Ishikawa (cell line): ENCODE measurements at regions not wholly inside any gene's neighbourhood (a gene's known extent, or its start where the extent isn't known, plus 50 kb on each side); places are given as distances from the start of the nearest gene placed in this dataset.

Experiments used
- CEBPB ChIP-seq: IDR thresholded peaks from 2 replicates; pipeline ENCODE4 v1.6.1; 2012
- CREB1 ChIP-seq: IDR thresholded peaks from 2 replicates; pipeline ENCODE4 v1.6.1; 2012; ENCODE audit warnings: low read depth
- EGR1 ChIP-seq: IDR thresholded peaks from 2 replicates; pipeline ENCODE4 v1.6.1; 2012
- EP300 ChIP-seq: IDR thresholded peaks from 2 replicates; pipeline ENCODE4 v1.6.1; 2012; ENCODE audit warnings: borderline replicate concordance
- FOXM1 ChIP-seq: IDR thresholded peaks from 2 replicates; pipeline ENCODE4 v1.6.1; 2012; ENCODE audit warnings: low read depth, borderline replicate concordance
- NFIC ChIP-seq: IDR thresholded peaks from 2 replicates; pipeline ENCODE4 v1.6.1; 2012
- RAD21 ChIP-seq: IDR thresholded peaks from 2 replicates; pipeline ENCODE4 v1.6.1; 2012; ENCODE audit warnings: low read depth
- TAF1 ChIP-seq: IDR thresholded peaks from 2 replicates; pipeline ENCODE4 v1.6.1; 2012; ENCODE audit warnings: low read depth, mild to moderate bottlenecking
- TCF12 ChIP-seq: IDR thresholded peaks from 2 replicates; pipeline ENCODE4 v1.6.1; 2012; ENCODE audit warnings: low read depth
- TEAD4 ChIP-seq: IDR thresholded peaks from 2 replicates; pipeline ENCODE4 v1.6.1; 2012
- YY1 ChIP-seq: IDR thresholded peaks from 2 replicates; pipeline ENCODE4 v1.6.1; 2012; ENCODE audit warnings: low read depth
- ZBTB7A ChIP-seq: IDR thresholded peaks from 2 replicates; pipeline ENCODE4 v1.6.1; 2012; ENCODE audit warnings: low read depth
- TF ChIP-seq, protein P1 (sequence below): IDR thresholded peaks from 2 replicates; pipeline ENCODE4 v1.6.1; 2012
- TF ChIP-seq, protein P2 (sequence below): IDR thresholded peaks from 2 replicates; pipeline ENCODE4 v1.6.1; 2012; ENCODE audit warnings: low read depth, mild to moderate bottlenecking
- TF ChIP-seq, protein P3 (sequence below): IDR thresholded peaks from 2 replicates; pipeline ENCODE4 v1.6.1; 2012

DNA sequence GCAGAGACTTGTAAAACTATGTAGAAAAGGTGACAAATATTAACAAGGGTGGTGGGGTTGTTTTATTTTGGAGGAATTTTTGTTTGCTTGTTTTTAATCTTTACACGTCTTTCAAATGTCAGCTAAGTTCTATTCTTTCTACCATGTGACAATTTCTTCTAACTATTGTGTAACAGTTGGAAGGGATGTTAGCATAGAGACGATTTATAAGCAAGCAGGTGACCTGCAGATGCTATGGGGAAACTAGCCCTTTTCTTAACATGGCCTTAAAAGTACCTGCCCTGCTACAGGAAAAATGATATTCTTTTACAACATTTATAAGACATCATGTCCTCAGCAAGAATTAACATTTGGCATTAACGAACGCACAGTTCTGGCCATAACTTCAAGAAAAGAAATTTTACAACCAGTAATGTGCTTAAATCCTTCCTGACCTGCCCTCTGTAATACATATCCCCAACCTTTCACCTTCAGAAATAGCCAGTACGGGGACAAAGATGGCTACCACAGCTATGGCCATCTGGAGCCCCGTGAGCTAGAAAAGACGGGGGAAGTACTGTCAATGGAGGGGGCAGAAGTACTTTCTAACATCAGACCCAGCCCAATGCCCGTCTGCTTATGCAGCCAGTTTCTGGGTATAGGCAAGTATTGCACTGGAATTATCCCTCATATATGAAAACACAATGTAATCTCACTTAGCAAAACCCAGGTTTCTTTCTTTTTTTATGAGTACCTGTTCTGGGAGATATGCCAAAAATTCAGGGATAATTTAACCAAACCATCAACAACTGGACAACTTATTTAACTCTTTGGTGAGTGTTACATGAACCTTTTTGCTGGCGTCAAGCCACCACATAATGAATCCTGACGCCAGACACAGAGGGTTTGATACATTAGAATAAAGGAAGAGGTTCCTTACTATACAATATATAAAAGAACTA is 67.7 kb upstream of the NR2F2 start:
- TF ChIP-seq TEAD4 (no peak), NFIC (no peak), ZBTB7A (no peak), EGR1 (no peak), FOXM1 (no peak), YY1 (no peak), TCF12 (no peak), CREB1 (no peak), TAF1 (no peak)
- TF ChIP-seq, protein P1, sequence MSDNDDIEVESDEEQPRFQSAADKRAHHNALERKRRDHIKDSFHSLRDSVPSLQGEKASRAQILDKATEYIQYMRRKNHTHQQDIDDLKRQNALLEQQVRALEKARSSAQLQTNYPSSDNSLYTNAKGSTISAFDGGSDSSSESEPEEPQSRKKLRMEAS: no peak

DNA sequence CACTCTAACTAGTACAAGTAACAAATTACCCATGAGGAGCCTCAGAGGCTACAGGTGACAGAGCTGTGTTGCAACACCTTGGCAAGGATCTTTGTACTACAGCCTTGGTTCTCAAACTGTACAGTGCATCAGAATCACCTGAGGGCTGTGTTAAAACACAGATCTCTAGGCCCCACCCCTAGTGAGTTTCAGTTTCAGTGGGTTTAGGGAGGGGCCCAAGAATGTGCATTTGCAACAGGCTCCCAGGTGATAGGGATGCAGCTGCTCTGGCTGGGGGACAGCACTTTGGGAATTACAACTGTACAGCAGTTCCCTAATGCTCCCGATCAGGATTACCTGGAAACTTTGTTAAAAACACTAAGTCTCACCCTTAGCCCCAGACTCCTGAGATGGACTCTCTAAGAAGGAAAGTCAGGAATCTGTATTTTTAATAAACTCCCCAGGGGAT is 66.1 kb upstream of the NR2F2 start:
- TF ChIP-seq CEBPB (no peak), EGR1 (no peak), FOXM1 (no peak), ZBTB7A (no peak), RAD21 (no peak), CREB1 (no peak), TEAD4 (no peak), YY1 (no peak), TAF1 (no peak), NFIC (no peak), TCF12 (no peak), EP300 (no peak)
- TF ChIP-seq, protein P2, sequence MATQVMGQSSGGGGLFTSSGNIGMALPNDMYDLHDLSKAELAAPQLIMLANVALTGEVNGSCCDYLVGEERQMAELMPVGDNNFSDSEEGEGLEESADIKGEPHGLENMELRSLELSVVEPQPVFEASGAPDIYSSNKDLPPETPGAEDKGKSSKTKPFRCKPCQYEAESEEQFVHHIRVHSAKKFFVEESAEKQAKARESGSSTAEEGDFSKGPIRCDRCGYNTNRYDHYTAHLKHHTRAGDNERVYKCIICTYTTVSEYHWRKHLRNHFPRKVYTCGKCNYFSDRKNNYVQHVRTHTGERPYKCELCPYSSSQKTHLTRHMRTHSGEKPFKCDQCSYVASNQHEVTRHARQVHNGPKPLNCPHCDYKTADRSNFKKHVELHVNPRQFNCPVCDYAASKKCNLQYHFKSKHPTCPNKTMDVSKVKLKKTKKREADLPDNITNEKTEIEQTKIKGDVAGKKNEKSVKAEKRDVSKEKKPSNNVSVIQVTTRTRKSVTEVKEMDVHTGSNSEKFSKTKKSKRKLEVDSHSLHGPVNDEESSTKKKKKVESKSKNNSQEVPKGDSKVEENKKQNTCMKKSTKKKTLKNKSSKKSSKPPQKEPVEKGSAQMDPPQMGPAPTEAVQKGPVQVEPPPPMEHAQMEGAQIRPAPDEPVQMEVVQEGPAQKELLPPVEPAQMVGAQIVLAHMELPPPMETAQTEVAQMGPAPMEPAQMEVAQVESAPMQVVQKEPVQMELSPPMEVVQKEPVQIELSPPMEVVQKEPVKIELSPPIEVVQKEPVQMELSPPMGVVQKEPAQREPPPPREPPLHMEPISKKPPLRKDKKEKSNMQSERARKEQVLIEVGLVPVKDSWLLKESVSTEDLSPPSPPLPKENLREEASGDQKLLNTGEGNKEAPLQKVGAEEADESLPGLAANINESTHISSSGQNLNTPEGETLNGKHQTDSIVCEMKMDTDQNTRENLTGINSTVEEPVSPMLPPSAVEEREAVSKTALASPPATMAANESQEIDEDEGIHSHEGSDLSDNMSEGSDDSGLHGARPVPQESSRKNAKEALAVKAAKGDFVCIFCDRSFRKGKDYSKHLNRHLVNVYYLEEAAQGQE: no peak
- TF ChIP-seq, protein P3, sequence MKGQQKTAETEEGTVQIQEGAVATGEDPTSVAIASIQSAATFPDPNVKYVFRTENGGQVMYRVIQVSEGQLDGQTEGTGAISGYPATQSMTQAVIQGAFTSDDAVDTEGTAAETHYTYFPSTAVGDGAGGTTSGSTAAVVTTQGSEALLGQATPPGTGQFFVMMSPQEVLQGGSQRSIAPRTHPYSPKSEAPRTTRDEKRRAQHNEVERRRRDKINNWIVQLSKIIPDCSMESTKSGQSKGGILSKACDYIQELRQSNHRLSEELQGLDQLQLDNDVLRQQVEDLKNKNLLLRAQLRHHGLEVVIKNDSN: no peak
- TF ChIP-seq, protein P1: no peak

DNA sequence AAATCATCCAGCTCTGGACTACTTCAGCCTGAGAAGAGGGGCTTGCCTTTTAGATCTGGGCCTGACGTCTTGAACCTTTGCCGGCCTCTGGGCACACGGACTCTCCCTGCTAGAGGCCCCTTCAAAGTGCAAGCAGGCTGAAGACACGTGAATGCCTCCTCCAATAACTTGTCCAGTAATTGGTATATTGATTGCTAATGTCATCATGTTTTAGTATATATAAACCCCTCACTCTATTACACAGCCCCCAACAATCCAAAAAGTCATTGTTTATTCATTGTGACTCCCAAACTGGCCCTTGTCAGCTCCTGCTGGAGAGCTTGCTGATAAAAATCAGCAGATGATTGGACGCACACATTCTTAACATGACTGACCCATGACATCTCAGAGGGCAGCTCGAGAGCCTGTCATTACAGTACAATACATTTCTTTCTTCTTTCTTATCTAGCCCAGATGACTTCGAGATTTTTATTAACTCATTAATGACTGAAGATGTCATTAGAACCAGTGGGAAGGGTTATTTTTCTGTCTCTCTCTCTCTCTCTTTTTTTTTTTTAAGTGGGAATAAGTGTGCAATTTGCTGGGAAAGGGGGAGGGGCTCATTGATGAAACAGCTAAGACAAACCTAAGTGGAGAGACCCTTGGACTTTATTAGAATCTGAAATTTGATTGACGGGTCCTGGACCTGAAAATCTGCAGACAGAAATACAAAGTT is 65.5 kb upstream of the NR2F2 start:
- TF ChIP-seq, protein P3: no peak
- TF ChIP-seq RAD21 (no peak), TAF1 (no peak), EGR1 (no peak)

DNA sequence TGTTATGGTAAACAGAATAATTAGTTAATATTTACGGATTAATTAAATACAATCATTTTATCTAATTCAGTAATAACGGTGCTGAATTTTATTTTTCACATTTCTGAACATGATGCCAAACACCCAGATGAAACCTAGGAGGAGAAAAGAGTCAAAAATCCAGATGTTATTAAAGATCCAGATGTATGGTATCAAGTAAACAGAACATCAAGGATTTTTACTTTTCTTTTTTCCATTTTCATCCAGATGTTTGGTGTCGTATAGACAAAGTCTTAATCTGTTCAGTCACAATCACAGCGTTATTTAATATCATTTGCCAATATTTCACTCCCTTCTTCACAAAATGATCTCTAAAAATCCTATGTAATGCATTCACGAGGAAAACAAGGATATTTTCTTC is 64.0 kb upstream of the NR2F2 start:
- TF ChIP-seq EGR1 (no peak), RAD21 (no peak), NFIC (no peak)

DNA sequence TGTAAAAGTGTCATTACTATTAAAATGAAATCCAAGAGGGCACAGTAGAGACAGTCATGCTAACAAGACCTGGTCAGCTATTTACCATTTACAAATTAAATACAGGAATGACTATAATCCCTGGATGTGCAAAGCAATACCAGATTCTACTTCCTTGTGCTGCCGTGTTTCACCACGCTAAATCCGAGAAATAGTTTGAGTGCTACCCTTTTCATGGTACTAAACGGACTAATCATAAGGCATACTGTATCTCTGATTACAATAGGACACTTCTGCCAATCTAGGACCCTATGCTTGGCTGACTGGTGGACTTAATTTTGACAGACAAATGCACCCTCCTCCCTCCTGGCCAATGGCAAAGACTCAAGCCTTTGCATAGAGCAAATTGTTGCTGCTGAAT is 63.0 kb upstream of the NR2F2 start:
- TF ChIP-seq EGR1 (no peak), CEBPB (no peak), FOXM1 (no peak), TCF12 (no peak), ZBTB7A (no peak), RAD21 (no peak), EP300 (no peak), TAF1 (no peak), YY1 (no peak), NFIC (no peak), TEAD4 (no peak), CREB1 (no peak)
- TF ChIP-seq, protein P1: no peak
- TF ChIP-seq, protein P2: no peak
- TF ChIP-seq, protein P3: no peak
